ENCODE measurements at regions not wholly inside any gene's neighbourhood (a gene's known extent, or its start where the extent isn't known, plus 50 kb on each side); places are given as distances from the start of the nearest gene placed in this dataset.

DNA sequence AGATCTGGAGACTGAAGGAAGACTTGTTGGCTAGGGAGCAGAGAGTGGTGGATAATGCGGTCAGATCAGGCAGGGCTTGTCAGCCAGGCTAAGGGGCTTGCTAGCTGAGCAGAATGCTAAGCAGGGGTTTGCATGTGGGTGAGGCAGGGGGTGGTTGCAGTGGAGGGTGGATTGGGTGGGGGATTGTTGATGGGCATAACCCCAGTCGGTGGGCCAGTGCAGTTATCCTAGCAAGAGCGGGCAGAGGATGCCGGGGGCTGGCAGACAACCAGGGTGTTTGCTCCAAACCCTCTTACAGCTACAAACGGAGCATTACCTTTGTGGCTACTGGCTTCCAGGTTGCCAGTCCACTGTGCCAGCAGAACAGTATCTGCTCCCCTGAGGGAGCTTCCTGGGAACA lies 131.5 kb upstream of the LGALSL start:
- no peak for DNase-seq

GRCh38 chr2:64323197-64323596 lies 130.8 kb upstream of the LGALSL start:
- no peak for DNase-seq

GRCh38 chr2:64324746-64325410 lies 129.1 kb upstream of the LGALSL start:
- DNase-seq, result no peak

GRCh38 chr2:64325477-64325851 lies 128.5 kb upstream of the LGALSL start:
- DNase-seq, result no peak

GRCh38 chr2:64325852-64326577 lies 127.9 kb upstream of the LGALSL start:
- DNase-seq, result no peak

GRCh38 chr2:64326578-64327050 lies 127.3 kb upstream of the LGALSL start:
- DNase-seq, result no peak

DNA sequence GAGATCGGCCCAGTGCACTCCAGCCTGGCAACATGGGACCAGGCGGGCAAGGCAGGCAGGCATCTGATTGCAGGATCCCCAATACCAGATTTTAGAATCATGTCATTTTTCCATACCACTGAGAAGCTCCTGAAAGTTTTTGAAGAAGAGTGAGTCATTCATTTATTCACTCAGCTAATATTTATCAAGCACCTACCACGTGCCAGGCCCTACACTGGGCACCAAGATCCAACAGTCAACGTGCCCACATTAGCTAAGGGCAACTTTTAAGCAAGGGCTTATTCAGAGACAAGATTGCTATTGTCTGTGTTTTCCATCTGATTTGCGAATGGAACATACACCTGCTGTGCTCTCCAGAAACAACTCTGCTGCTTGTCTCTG lies 126.8 kb upstream of the LGALSL start:
- DNase-seq, result no peak

DNA sequence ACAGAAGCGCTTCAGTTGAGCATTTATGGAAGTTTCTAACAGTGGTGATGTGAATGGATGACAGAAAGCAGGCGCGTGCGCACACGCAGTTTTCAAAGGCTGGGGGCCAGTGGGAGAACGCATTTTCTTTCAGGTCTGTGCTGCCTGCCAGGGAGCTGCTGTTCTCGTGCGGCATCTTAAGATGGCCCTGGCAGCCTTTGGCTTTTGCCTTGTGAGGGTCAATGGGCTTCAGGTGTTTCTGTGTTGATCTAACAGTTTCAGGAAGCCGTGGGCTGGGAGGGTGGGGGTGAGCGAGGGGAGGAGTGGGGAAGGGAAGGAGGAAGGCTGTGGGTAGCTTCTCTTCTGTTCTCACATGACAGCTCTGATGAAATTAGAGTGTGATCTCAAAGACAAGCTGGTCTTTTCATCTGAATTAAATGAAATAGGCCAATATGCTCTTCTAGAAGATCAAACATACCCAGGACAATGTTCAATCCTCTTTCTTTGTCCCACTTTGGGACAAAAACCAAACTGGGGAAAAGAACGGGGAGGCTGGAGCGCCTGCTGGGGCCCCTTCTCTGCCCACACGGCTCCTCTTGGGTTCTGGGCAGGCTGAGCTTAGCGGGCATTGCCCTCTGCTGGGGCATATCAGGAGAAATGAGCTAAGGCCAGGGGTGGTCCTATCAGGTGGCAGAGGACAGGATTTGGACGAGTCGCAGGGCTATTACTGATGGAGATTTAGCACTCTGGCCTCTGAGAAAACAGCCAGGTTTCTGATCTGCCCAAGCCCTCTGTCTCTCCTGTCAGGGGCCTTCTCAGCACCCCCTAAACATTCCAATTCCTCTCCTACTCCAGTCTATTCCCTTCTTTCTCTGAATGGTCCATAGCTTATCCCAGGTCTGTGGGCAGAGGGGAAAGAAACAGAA lies 126.2 kb upstream of the LGALSL start:
- DNase-seq, result peak; percentile 61 to 65

DNA sequence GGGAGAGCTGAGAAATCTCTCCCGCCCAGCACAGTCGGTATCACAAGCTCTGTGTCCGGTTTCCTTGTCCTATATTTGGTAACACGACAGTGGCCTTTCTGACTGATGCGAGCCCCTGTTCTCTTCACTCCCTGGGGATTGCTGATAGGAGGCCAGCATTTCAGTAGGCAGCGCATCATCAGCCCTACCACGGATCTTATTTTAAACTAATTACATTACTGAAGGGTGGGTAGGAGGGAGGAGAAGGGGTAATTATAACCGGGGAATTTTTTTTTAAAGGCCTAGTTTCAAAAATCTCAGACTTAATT lies 125.6 kb upstream of the LGALSL start:
- DNase-seq, result no peak

DNA sequence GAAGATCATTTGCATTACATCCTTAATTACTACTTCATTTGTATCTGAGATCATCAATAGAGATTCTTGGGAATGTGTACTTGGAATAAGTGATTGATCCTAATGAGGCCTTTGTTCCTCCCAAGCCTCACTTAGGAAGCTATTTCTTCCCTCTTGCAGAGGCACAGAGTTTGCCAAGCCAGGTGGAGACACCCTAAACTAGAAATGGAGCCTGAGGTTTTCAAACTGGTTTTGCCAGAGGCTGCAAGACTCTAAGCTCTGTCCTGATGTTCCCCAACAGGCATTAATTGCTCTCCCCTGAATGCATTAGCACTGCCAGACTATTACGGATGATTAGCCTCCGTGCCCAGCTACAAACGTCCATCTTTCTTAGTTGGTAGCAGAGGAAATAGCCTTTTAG lies 125.2 kb upstream of the LGALSL start:
- DNase-seq, result no peak

GRCh38 chr2:64329848-64330247 lies 124.1 kb upstream of the LGALSL start:
- DNase-seq, result no peak

DNA sequence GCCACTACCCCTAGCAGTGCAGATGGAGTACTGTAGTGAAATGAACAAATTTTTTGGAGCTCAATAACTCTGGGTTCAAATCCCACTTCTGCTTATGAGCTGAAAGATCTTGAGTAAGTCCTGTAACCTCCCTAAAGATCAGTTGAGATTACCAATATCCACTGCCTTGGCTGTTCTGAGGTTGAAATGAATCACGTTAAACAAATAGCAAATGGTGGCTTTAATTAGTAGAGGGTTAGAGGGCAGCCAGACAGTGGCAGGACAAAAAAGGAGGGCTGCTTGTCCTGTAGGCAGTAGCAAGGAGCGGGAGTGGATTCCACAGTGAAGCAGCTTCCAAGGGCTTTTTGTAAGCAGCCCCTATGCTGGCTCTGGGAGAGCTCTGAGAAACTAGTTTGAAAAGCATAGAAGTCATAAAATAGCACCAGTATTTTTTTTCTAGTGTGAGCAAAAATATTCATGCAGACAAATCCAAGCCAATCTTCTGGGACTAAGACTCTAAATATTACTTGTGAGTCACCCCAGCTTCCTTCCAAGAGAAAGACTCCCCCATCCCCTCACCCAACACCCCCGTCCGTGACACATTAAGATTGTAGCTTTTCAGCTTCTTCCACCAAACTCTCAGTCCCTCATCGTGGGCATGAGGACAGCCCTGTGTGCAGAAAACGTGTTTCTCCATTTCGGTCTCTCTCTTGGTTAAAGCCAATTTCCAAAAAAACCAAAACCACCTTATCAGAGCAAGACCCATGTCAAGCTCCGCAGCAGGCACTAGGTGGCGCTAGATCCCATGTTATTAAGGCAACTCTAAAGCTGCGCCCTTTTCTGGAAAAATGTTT lies 123.5 kb upstream of the LGALSL start:
- peak; percentile 76 to 77 for DNase-seq

GRCh38 chr2:64331114-64331645 lies 122.8 kb upstream of the LGALSL start:
- no peak for DNase-seq

DNA sequence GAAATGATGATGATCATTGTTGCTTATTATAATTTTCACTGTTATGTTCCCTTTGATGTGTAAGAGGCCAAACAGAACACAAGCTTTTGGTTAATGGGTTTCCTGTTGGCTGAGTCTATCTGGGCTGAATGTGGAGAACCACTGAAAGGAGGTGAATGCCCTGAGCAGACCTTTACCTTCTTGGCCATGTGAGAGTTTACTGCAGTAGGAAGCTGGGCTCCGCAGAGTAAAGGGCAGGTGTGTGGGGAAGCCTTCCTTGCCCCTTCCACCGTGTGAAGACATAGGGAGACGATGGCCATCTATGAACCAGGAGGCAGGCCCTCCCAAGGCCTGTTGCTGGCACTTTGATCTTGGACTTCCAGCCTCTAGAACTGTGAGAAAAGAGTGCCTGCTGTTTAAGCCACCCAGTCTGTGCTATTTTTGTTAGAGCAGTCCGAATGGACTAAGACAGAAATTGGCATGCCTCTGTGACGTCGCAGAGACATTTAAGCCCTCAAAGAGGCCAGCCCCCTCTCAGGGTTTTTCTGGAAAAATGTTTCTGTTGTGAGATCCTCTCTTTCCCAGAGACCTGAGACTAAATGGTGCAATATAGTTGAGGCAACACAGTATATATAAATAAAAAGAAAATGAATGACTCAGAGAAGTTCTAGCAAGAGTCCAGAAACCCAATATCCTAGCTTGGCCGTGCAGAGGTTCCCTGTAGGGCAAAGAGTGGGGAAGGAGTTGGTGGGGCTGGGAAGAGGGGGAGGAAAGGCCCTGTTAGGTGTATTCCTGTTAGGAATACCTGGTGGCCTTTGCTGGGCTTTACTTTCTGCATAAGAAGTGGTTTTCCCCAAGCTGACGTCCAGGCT lies 121.9 kb upstream of the LGALSL start:
- DNase-seq, result no peak

GRCh38 chr2:64336171-64336570 lies 117.8 kb upstream of the LGALSL start:
- no peak for DNase-seq

- DNase-seq, result no peak
Measured at GRCh38 chr2:64337314-64337713, 116.6 kb upstream of the LGALSL start.

- no peak for DNase-seq
Measured at GRCh38 chr2:64338108-64338507, 115.9 kb upstream of the LGALSL start.

DNA sequence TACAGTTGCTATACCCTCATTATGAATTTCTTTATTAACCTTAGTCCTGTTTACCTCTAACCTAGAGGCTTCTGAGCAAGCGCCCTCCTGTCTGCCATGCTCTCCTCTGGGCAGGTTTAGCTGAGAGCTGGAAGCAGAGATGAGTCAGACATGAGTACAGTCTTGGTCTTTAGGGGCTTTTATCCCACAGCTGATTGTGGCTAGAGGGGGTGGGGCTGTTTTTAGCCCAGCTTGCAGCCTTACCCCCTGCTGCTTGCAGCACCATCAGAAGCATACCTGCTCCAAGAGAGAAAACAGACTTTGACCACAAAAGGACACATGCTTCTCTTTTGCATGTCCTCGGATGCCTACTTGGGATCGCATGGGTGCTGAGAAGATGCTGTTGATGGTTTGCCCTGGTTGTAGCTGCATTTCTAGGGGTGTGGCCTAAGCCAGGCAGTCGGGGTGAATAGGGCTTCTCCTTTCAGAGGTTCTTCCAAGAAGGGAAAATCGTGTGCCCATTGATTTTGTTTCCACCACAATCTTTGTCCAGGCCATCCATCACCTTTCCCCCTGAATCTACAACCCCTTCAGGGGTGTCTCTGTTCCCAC lies 115.0 kb upstream of the LGALSL start:
- DNase-seq, result no peak

- no peak for DNase-seq
Measured at GRCh38 chr2:64341461-64341860, 112.5 kb upstream of the LGALSL start.

DNA sequence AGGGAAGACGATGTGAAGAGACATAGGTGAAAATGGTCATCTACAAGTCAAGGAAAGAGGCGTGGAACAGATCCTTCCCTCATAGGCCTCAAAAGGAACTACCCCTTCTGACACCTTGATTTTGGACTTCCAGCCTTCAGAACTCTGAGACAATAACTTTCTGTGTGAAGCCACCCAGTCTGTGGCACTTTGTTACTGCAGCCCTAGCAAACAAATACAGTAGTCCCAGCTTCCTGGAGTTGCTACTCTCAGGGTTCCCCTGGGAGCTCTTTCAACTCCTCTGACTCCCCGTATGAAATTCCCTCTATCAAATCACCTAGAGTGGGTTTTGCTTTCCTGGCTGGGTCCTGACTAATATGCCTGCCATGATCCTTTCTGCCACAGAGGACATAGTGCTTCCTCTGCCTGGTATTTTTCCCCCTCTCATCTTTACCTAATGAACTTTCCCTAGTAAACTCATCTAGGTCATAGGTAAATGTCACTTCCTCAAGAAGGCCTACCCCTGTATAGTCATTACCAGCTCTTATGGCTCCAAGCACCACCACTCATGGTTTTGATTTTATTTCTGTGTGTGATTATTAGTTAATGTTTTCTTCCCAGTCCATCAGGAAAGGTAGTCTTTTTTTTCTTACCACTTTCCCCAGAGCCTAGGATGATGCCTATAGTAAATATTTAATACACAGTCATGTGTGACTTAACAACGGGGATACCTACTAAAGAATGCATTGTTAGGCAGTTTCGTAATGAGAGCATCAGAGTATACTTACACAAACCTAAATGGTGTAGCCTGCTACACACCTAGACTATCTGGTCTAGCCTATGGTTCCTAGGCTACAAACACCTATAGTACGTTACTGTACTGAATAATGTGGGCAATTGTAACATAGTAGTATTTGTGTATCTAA lies 111.5 kb upstream of the LGALSL start:
- DNase-seq, result no peak
